K562 (cell line): ENCODE measurements at regions not wholly inside any gene's neighbourhood (a gene's known extent, or its start where the extent isn't known, plus 50 kb on each side); places are given as distances from the start of the nearest gene placed in this dataset.

Experiments
- CTCF ChIP-seq, 3 experiments: IDR thresholded peaks in 2 of 3; conservative IDR thresholded peaks in 1 of 3; 2 replicates each; pipeline ENCODE4 v1.5.1; 2011 to 2012; ENCODE audit warnings: low read length in 3 of 3, mild to moderate bottlenecking in 3 of 3, control low read depth in 2 of 3, improper control_type of control experiment in 1 of 3, inconsistent platforms in 1 of 3, low read depth in 1 of 3, mixed read lengths in 1 of 3, moderate library complexity in 1 of 3; ENCODE audit not compliant: insufficient read depth in 2 of 3
- MAZ ChIP-seq, 2 experiments: fragments of 450-650 bp in 1 of 2; sonication (generic) in 1 of 2; formaldehyde crosslinking; IDR thresholded peaks in 1 of 2; conservative IDR thresholded peaks in 1 of 2; 2 replicates each; pipeline versions ENCODE4 v1.4.0 to v1.5.0; 2020; ENCODE audit warnings: mild to moderate bottlenecking in 1 of 2, missing genetic modification reagents in 1 of 2
- ZNF263 ChIP-seq: sonication (generic); formaldehyde crosslinking; IDR thresholded peaks from 2 replicates; pipeline ENCODE4 v1.8.0; 2022; ENCODE audit warnings: mild to moderate bottlenecking, missing genetic modification reagents, borderline replicate concordance

- TF ChIP-seq MAZ (CRISPR knock-in tag; conservative IDR thresholded peaks at IDR 0.05 in 1 of 2, IDR thresholded peaks at IDR 0.05 in 1 of 2), result no peak
- TF ChIP-seq ZNF263 (CRISPR knock-in tag), result no peak
- no peak for TF ChIP-seq CTCF (IDR thresholded peaks at IDR 0.05 in 2 of 3, conservative IDR thresholded peaks at IDR 0.05 in 1 of 3; ENCODE audit: insufficient read depth in 2 of 3, low read depth in 1 of 3, low read length in 3 of 3)
Measured at GRCh38 chr5:2355859-2356258, 395.6 kb downstream of the IRX2 start.
